ENCODE measurements at regions not wholly inside any gene's neighbourhood (a gene's known extent, or its start where the extent isn't known, plus 50 kb on each side); places are given as distances from the start of the nearest gene placed in this dataset.
A peak's percentile ranks its signal among the peaks of the same experiment; 100 is the strongest.

DNA sequence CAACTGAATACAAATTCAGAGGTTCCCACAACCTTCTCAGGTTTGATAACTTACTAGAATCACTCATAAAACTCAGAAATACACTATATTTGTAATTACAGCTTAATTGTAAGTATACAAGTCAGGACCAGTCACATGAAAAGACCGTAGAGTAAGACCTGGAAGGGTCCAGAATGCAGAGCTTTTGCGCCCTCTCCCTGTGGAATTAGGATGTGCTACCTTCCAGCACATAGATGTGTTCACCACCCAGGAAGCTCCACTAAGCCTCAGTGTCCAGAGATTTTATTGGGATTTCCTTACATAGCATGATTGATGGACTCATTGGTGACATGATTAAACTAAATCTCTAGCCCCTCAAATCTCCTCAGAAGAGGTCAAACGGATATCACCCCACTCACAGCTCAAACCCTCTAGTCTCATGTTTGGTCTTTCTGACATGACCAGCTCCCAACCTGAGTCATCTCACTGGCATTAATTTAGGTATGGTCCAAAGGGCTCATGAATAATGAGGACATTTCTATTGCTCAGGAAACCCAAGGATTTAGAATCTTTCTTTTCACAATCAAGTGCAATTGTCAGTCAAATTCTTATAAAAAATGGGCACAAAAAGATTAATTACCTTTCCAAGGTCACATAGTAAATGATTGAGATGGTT lies 77.2 kb upstream of the UBASH3B start:
- ChIA-PET POLR2A (no interaction called here), CTCF (ENCODE audit: low intra/inter-chr PET ratio) (interaction anchor here (1.0 kb wide), 1 partner anchor 206 kb away, joined by 3 read pairs; no protein-coding TSS in a partner anchor)
- peak; percentile 6 for FAIRE-seq
- no peaks in the 10 kb centered on the region for H3K27me3 ChIP-seq (ENCODE audit: control insufficient read depth in 2 of 2, insufficient read depth in 2 of 2, low read length in 2 of 2)
- no peak overlapping the region for H2AFZ ChIP-seq (ENCODE audit: low read depth, low read length)
- H3K9me3 ChIP-seq (replicated peaks; ENCODE audit: control insufficient read depth, insufficient read depth, low read depth, low read length) = no peaks in the 10 kb centered on the region
- H3K9me1 ChIP-seq (ENCODE audit: control insufficient read depth, insufficient read depth, low read length) = no peaks in the 10 kb centered on the region
- no peaks in the 10 kb centered on the region for H3K36me3 ChIP-seq (ENCODE audit: control insufficient read depth, insufficient read depth, low read length)
- BruUV-seq (replicated peaks) = no TSS peak
- peak; percentile 84 for ATAC-seq
- no peaks in the 10 kb centered on the region for H4K20me1 ChIP-seq (replicated peaks; ENCODE audit: control insufficient read depth, insufficient read depth, low read length)
- no peaks in the 10 kb centered on the region for H3K4me1 ChIP-seq (replicated peaks in 1 of 2; ENCODE audit: control insufficient read depth in 2 of 2, insufficient read depth in 2 of 2, low read length in 2 of 2)
- WGBS (ENCODE audit: insufficient coverage, low coverage, missing lambda C conversion rate) = 0% methylated on average over 3 of the region's 3 CpGs
- H3K9ac ChIP-seq (ENCODE audit: insufficient read depth in 1 of 2, low read depth in 2 of 2, low read length in 2 of 2) = no peak overlapping the region
- intact Hi-C loops (cut with micrococcal nuclease) (no loop called here), in situ Hi-C loops (cut with MboI) (no loop called here)
- no peak overlapping the region for H3K4me2 ChIP-seq (ENCODE audit: insufficient read depth, low read length)
- no peak for TF ChIP-seq BDP1 (IDR thresholded peaks at IDR 0.05; ENCODE audit: insufficient read depth, insufficient read length)
- TF ChIP-seq ILF3 (IDR thresholded peaks at IDR 0.05; ENCODE audit: borderline replicate concordance) = no peak
- no peak for TF ChIP-seq BCOR (IDR thresholded peaks at IDR 0.05)
- no peak for TF ChIP-seq ZNF354B (CRISPR knock-in tag; IDR thresholded peaks at IDR 0.05)
- TF ChIP-seq RAD21 (CRISPR knock-in tag; conservative IDR thresholded peaks at IDR 0.05 in 1 of 2, IDR thresholded peaks at IDR 0.05 in 1 of 2) = peak in 1 of 2 experiments; percentile 30; a peak in 1 of 4 replicates
- TF ChIP-seq, protein P1, sequence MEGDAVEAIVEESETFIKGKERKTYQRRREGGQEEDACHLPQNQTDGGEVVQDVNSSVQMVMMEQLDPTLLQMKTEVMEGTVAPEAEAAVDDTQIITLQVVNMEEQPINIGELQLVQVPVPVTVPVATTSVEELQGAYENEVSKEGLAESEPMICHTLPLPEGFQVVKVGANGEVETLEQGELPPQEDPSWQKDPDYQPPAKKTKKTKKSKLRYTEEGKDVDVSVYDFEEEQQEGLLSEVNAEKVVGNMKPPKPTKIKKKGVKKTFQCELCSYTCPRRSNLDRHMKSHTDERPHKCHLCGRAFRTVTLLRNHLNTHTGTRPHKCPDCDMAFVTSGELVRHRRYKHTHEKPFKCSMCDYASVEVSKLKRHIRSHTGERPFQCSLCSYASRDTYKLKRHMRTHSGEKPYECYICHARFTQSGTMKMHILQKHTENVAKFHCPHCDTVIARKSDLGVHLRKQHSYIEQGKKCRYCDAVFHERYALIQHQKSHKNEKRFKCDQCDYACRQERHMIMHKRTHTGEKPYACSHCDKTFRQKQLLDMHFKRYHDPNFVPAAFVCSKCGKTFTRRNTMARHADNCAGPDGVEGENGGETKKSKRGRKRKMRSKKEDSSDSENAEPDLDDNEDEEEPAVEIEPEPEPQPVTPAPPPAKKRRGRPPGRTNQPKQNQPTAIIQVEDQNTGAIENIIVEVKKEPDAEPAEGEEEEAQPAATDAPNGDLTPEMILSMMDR (IDR thresholded peaks at IDR 0.05 in 2 of 3, conservative IDR thresholded peaks at IDR 0.05 in 1 of 3; ENCODE audit: insufficient read depth in 2 of 3, low read depth in 1 of 3, low read length in 3 of 3) = peak; percentile 31 to 46 (median 36); a peak in 3 of 6 replicates
- TF ChIP-seq ZC3H8 (IDR thresholded peaks at IDR 0.05) = no peak
- TF ChIP-seq, protein P2, sequence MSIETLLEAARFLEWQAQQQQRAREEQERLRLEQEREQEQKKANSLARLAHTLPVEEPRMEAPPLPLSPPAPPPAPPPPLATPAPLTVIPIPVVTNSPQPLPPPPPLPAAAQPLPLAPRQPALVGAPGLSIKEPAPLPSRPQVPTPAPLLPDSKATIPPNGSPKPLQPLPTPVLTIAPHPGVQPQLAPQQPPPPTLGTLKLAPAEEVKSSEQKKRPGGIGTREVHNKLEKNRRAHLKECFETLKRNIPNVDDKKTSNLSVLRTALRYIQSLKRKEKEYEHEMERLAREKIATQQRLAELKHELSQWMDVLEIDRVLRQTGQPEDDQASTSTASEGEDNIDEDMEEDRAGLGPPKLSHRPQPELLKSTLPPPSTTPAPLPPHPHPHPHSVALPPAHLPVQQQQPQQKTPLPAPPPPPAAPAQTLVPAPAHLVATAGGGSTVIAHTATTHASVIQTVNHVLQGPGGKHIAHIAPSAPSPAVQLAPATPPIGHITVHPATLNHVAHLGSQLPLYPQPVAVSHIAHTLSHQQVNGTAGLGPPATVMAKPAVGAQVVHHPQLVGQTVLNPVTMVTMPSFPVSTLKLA (conservative IDR thresholded peaks at IDR 0.05) = no peak
- TF ChIP-seq CBX1 (IDR thresholded peaks at IDR 0.05; ENCODE audit: low read depth) = no peak
- H3K4me3 ChIP-seq = no peak overlapping the region
- no peaks in the 10 kb centered on the region for H3K79me2 ChIP-seq (ENCODE audit: control insufficient read depth, insufficient read depth, low read length)
- DNase-seq (ENCODE audit: extremely low read depth in 1 of 4, low spot score in 3 of 4) = peak in 1 of 4 experiments; percentile 23
- H3K27ac ChIP-seq (ENCODE audit: extremely low read depth, low read depth, low read length) = no peak overlapping the region

All from K562 (cell line).